Smooth muscle cell (in vitro differentiated cells): ENCODE measurements at regions not wholly inside any gene's neighbourhood (a gene's known extent, or its start where the extent isn't known, plus 50 kb on each side); places are given as distances from the start of the nearest gene placed in this dataset.

Experiments used
- DNase-seq: peaks from one replicate; lab custom pipeline; 2025; ENCODE audit not compliant: unreplicated experiment; lab: John Stamatoyannopoulos, UW
- H2AFZ ChIP-seq: fragments of 200-600 bp; sonication (generic); 2 replicates; pipeline ENCODE4 v1.6.0; 2016; ENCODE audit warnings: antibody characterized with exemption, low read depth, mild to moderate bottlenecking
- H3F3A ChIP-seq: fragments of 200-600 bp; sonication (generic); 2 replicates; pipeline ENCODE4 v1.6.0; 2017; ENCODE audit warnings: antibody characterized with exemption, low read depth
- H3K27ac ChIP-seq: fragments of 200-600 bp; sonication (generic); 2 replicates; pipeline ENCODE4 v1.5.1; 2016; ENCODE audit warnings: low read depth, mild to moderate bottlenecking
- H3K27me3 ChIP-seq: fragments of 200-600 bp; sonication (generic); 2 replicates; pipeline ENCODE4 v1.6.1; 2016; ENCODE audit warnings: low read depth, mild to moderate bottlenecking
- H3K36me3 ChIP-seq: fragments of 200-600 bp; sonication (generic); 2 replicates; pipeline ENCODE4 v1.5.1; 2016; ENCODE audit warnings: low read depth
- H3K4me1 ChIP-seq: fragments of 200-600 bp; sonication (generic); 2 replicates; pipeline ENCODE4 v1.5.1; 2016; ENCODE audit warnings: low read depth
- H3K4me2 ChIP-seq: fragments of 200-600 bp; sonication (generic); 2 replicates; pipeline ENCODE4 v1.6.0; 2016; ENCODE audit warnings: mild to moderate bottlenecking
- H3K4me3 ChIP-seq: fragments of 200-600 bp; sonication (generic); 2 replicates; pipeline ENCODE4 v1.5.1; 2016; ENCODE audit warnings: mild to moderate bottlenecking
- H3K79me2 ChIP-seq: fragments of 200-600 bp; sonication (generic); 2 replicates; pipeline ENCODE4 v1.6.0; 2016; ENCODE audit warnings: low read depth, mild to moderate bottlenecking
- H3K9ac ChIP-seq: fragments of 200-600 bp; sonication (generic); 2 replicates; pipeline ENCODE4 v1.6.0; 2016; ENCODE audit warnings: low read depth
- H3K9me3 ChIP-seq: fragments of 200-600 bp; sonication (generic); replicated peaks from 2 replicates; pipeline ENCODE4 v1.5.1; 2016; ENCODE audit warnings: low read depth
- H4K20me1 ChIP-seq: fragments of 200-600 bp; sonication (generic); 2 replicates; pipeline ENCODE4 v1.6.0; 2016; ENCODE audit warnings: low read depth
- WGBS: methylation state at CpG from one replicate; pipeline ENCODE4 v1.1.7; 2016; ENCODE audit warnings: low lambda C conversion rate; 5-methylcytosine and 5-hydroxymethylcytosine counted together
- TF ChIP-seq, protein P1 (sequence below): fragments of 200-600 bp; sonication (generic); IDR thresholded peaks from 2 replicates; pipeline ENCODE4 v1.5.1; 2017; ENCODE audit warnings: borderline replicate concordance, mild to moderate bottlenecking, antibody characterized with exemption; ENCODE audit not compliant: insufficient read depth, poor library complexity, severe bottlenecking

DNA sequence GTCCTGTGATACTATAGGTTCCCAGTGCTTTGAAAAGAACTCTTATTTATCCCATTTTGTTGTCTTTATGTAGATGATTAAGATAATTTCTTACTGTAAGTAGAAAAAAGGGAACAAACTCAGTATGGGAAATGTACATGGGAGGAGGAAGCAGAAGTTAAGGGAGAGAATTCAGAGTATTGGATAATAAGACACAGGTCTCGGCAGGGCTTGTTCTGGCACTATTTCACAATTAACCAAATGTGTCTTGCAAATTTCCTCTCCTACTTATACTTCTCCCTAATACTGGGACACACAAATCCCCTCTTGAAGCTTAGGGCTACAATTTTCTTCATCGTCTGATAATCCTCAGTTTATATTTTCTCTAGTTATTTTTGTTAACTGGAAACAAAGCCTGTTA lies 744.0 kb downstream of the ADCYAP1 start:
- 62% methylated on average over 2 of the region's 2 CpGs for WGBS
- H3K4me1 ChIP-seq = no peaks in the 10 kb centered on the region
- no peak overlapping the region for H3K27ac ChIP-seq
- no peaks in the 10 kb centered on the region for H3K36me3 ChIP-seq
- no peaks in the 10 kb centered on the region for H3K9me3 ChIP-seq
- no peak overlapping the region for H2AFZ ChIP-seq
- DNase-seq = no peak
- no peaks in the 10 kb centered on the region for H3F3A ChIP-seq
- no peaks in the 10 kb centered on the region for H4K20me1 ChIP-seq
- no peak overlapping the region for H3K4me2 ChIP-seq
- H3K9ac ChIP-seq = no peak overlapping the region
- no peaks in the 10 kb centered on the region for H3K27me3 ChIP-seq
- no peaks in the 10 kb centered on the region for H3K79me2 ChIP-seq
- H3K4me3 ChIP-seq = no peak overlapping the region
- TF ChIP-seq, protein P1, sequence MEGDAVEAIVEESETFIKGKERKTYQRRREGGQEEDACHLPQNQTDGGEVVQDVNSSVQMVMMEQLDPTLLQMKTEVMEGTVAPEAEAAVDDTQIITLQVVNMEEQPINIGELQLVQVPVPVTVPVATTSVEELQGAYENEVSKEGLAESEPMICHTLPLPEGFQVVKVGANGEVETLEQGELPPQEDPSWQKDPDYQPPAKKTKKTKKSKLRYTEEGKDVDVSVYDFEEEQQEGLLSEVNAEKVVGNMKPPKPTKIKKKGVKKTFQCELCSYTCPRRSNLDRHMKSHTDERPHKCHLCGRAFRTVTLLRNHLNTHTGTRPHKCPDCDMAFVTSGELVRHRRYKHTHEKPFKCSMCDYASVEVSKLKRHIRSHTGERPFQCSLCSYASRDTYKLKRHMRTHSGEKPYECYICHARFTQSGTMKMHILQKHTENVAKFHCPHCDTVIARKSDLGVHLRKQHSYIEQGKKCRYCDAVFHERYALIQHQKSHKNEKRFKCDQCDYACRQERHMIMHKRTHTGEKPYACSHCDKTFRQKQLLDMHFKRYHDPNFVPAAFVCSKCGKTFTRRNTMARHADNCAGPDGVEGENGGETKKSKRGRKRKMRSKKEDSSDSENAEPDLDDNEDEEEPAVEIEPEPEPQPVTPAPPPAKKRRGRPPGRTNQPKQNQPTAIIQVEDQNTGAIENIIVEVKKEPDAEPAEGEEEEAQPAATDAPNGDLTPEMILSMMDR = no peak

DNA sequence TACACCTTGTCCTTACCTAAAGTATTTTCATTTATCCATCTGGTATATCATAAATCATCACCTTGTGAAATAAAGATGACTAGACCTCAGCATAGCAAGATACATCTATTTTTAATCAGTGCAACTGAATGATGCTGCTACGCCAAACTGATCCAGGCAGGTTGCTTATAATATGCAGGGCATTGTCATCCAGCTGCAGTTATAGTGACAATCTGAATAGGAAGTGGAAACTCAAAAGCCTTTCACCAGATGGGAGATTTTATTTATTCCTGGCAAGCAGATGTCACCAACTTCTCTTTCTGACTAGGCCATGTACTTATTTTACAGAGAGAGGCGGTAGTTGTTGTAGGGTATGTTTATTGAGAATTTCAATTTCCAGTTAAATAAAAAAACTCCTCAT lies 747.3 kb downstream of the ADCYAP1 start:
- no peak overlapping the region for H2AFZ ChIP-seq
- H3K9me3 ChIP-seq = no peaks in the 10 kb centered on the region
- no peaks in the 10 kb centered on the region for H3F3A ChIP-seq
- no peaks in the 10 kb centered on the region for H4K20me1 ChIP-seq
- no peak overlapping the region for H3K9ac ChIP-seq
- no peak overlapping the region for H3K27ac ChIP-seq
- TF ChIP-seq, protein P1 = no peak
- no peaks in the 10 kb centered on the region for H3K36me3 ChIP-seq
- no peaks in the 10 kb centered on the region for H3K4me1 ChIP-seq
- no peaks in the 10 kb centered on the region for H3K79me2 ChIP-seq
- 92% methylated on average over 2 of the region's 2 CpGs for WGBS
- DNase-seq = no peak
- no peak overlapping the region for H3K4me3 ChIP-seq
- no peaks in the 10 kb centered on the region for H3K27me3 ChIP-seq
- no peak overlapping the region for H3K4me2 ChIP-seq

DNA sequence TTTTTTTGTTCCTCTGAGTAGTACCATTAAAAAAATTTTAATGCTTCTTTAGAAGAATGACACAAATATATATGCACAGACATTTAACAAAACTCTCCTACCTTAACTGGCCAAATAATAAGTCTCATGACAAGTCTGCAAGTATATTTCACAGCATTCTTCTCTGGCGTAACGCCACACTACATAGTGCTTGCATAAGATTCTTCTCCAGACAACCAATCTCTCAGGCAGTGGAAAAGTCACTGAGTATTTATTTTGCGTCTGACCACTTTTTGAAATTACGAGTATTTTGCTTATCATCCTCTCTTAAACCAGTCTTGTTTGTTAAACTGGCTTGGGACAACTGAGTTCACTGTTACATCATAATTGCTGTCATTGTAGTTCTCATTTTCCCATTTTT lies 749.2 kb downstream of the ADCYAP1 start:
- no peak overlapping the region for H3K4me3 ChIP-seq
- no peak for DNase-seq
- no peaks in the 10 kb centered on the region for H3F3A ChIP-seq
- no peak overlapping the region for H3K9ac ChIP-seq
- H2AFZ ChIP-seq = no peak overlapping the region
- H3K27me3 ChIP-seq = no peaks in the 10 kb centered on the region
- no peaks in the 10 kb centered on the region for H4K20me1 ChIP-seq
- no peaks in the 10 kb centered on the region for H3K79me2 ChIP-seq
- TF ChIP-seq, protein P1 = no peak
- H3K9me3 ChIP-seq = no peaks in the 10 kb centered on the region
- no peak overlapping the region for H3K4me2 ChIP-seq
- H3K36me3 ChIP-seq = no peaks in the 10 kb centered on the region
- H3K4me1 ChIP-seq = no peaks in the 10 kb centered on the region
- 79% methylated on average over 4 of the region's 4 CpGs for WGBS
- H3K27ac ChIP-seq = no peak overlapping the region

DNA sequence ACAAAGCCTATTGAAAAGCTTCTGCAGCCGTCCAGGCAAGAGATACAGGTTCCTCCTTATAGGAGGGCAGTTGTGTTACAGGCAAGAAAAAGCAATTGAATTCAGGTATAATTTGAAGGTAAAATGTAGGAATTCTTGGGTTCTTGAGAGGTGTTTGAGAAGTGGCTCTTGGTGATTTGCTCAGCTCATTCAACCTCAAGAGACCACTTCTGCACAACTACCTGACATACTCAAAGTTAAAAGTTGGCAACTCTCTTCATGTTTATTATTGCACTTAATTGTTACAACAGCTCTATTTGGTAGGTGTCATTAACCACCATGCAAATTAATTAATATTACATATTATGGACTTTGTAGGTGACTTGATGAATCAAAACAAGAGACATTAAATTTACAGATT lies 753.2 kb downstream of the ADCYAP1 start:
- Histone ChIP-seq H3K4me2 (no peak overlapping the region), H3K9me3 (no peaks in the 10 kb centered on the region), H3F3A (no peaks in the 10 kb centered on the region), H2AFZ (no peak overlapping the region), H3K79me2 (no peaks in the 10 kb centered on the region), H3K27ac (no peak overlapping the region), H4K20me1 (no peaks in the 10 kb centered on the region), H3K27me3 (peaks cover 4% of the 10 kb centered on the region), H3K4me1 (no peaks in the 10 kb centered on the region), H3K4me3 (no peak overlapping the region), H3K36me3 (no peaks in the 10 kb centered on the region), H3K9ac (no peak overlapping the region)
- 89% methylated on average over 1 of the region's 1 CpG for WGBS
- TF ChIP-seq, protein P1 = no peak
- no peak for DNase-seq
